ENCODE measurements at regions not wholly inside any gene's neighbourhood (a gene's known extent, or its start where the extent isn't known, plus 50 kb on each side); places are given as distances from the start of the nearest gene placed in this dataset.
"Not testable (repeated sequence)": the region's sequence is repeated elsewhere in the genome, so short reads cannot be mapped to it uniquely, and the experiment has no call there.

GRCh38 chr15:75100679-75101078 is 77.3 kb downstream of the PPCDC start:
- no peak for DNase-seq

GRCh38 chr15:75104804-75105557 is 81.6 kb downstream of the PPCDC start:
- peak; percentile 76 for DNase-seq

GRCh38 chr15:75107516-75107907 is 84.1 kb downstream of the PPCDC start:
- DNase-seq = no peak

DNA sequence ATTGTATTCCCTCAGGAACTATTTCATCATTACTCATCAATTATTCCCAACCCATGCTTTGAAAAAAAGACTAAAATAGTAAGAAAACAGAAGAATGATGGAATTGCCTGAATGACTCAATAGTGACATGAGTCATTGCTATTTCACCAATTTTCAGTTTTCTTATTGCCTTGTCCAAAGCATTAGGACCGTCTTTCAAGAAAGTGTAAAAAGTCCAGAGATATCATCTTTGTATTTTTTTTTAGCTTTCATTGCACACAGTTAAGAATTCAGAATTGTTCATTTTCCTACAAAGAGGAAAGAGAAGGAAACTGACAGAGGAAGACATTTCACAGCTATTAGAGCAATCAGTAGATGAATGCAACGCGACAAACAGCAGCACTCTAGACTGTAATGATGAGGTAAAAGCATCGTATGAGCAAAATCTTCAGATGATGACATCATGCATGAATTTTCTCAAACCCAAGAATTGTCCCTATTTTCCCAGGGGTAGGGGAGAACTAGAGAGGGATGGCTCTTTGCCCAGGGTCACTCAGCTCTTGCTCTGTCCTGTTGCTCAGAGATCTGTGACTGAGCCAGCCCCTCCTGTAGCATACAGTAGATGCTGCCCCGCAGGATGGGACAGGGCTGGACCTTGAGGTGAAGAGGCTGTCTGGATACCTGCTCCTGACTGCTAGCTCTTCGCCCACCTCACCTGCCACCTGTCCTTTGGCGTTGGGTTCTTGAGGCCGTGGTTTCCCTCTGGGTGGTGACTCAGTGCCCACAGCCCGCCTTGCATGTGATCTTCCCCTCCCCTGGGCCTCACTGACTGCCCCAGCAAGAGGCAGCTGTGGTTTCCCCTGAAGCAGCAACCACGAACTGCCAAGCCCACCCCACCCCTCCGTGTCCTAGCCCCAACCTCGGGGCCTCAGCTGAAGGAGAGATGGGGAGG is 84.8 kb downstream of the PPCDC start:
- peak; percentile 93 for DNase-seq

- no peak for DNase-seq
Measured at GRCh38 chr15:75109021-75109735, 85.8 kb downstream of the PPCDC start.

DNA sequence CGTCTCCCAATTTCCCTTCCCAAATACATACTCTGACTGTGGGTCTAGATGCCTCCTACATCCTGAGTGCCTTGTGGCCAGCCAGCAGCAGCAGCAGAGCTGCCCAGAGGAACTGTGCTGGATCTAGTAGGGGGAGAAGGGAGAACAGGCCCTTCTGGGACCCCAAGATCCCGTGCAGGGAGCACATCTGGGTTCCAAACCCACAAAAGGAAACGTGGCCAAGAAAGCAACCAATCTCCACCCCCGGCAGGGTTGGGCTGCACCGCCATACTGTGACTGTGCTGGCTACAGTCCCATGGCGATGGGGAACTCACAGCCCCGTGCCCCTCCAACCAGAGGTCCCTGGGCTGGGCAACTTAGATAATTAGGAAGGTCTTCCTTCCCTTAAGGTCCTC is 86.3 kb downstream of the PPCDC start:
- DNase-seq = no peak

DNA sequence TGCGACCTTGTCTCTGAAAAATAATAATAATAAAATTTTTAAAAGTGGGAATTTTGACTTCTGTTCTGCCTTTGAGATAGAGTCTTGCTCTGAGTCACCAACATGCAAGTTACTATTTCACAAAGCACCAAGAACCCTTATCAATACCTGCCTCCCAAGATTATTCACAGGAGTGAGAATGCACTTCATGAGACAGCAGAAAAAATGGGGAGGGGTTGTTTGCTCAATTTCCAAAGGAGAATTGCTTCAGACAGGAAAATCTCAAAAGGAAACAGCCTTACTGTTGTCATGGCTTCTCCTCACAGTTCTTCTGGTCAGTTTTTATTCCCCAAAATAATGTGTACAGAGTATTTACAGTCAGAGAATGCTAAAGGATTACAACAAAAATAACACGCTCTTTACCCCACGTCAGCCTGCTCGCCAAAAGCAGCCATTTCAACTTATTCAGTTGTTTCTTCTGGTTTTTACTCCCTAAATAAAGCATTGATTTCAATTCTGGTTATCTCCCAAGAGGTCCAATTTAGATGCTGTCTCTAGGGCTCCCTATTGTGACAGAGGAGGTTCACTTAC is 89.0 kb downstream of the PPCDC start:
- DNase-seq = no peak

GRCh38 chr15:75112848-75113492 is 88.7 kb upstream of the C15orf39 start:
- DNase-seq = no peak

- no peak for DNase-seq
Measured at GRCh38 chr15:75114327-75114726, 87.4 kb upstream of the C15orf39 start.

DNA sequence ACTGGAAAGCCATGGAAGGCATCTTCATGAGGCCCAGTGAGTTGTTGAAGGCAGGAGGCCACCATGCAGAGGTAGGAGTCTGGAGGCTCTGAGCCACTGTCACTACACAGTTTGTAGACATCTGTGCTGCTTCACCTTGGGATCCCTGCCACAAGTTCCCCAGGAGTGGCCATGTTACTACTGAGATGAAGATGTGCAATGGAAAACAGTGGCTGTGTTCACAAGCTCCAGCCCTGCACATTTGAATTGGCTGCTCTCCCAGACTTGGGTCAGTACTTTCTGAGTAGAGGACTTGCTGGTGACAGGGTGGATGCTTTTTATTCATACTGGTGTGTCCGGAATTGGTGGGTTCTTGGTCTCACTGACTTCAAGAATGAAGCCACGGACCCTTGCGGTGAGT is 86.9 kb upstream of the C15orf39 start:
- no peak for DNase-seq

- DNase-seq = not testable (repeated sequence)
Measured at GRCh38 chr15:75115411-75115913, 86.2 kb upstream of the C15orf39 start.

DNA sequence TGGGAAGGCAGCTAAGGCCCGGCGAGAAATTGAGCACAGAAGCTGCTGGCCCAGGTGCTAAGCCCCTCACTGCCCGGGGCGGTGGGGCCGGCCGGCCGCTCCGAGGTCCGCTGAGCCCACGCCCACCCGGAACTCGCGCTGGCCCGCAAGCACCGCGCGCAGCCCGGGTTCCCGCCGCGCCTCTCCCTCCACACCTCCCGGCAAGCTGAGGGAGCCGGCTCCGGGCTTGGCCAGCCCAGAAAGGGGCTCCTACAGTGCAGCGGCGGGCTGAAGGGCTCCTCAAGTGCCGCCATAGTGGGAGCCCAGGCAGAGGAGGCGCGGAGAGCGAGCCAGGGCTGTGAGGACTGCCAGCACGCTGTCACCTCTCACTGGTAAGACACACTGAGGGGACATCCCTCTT is 85.5 kb upstream of the C15orf39 start:
- not testable (repeated sequence) for DNase-seq

DNA sequence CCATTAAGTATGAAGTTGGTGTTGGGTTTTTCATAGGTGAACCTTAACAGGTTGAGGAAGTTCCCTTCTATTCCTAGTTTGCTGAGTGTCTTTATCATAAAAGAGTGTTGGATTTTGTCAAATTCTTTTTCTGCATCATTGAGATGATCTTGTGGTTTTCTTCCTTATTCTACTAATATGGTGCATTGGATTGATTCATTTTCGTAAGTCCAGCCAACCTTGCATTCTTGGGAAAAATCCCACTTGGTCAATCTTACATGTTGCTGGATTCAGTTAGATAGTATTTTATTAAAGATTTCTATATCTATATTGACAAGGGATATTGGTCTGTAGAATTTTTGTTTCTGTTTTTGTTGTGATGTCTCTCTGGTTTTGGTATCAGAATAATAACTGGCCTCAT is 83.7 kb upstream of the C15orf39 start:
- no peak for DNase-seq

DNA sequence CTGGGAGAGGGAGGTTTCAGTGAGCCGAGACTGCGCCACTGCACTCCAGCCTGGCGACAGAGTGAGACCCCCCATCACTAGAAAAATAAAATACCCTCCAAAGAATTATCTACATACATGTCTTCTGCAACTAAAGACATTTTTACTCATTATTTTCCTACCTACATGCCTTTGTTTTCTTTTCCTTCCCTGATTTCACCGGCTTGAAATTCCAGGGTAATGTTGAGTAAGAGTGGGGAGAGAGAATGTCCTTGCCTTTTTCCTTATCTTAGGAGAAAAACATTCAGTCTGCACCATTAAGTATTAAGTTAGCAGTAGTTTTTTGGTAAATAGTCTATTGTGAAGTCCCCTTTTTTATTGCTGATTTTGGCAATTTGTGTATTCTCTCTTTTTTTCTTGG is 82.4 kb upstream of the C15orf39 start:
- not testable (repeated sequence) for DNase-seq

DNA sequence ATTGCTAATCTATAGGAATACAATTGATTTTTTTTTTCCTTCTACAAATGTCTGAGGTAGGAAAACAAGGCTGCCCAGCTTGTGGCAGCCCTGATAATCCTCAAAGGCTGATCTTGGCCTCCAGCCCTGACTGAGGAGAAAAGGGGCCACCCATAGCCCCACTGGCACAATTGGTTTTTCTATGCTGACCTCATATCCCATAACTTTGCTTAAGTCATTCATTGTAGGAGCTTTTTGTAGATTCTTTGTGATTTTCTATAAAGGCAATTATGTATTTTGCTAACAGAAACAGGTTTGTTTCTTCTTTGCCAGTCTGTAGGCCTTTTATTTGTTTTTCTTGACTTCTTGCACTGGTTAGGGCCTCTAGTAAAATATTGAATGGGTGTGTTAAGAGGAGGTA is 80.2 kb upstream of the C15orf39 start:
- DNase-seq = no peak

GRCh38 chr15:75123395-75123794 is 78.3 kb upstream of the C15orf39 start:
- DNase-seq = peak; percentile 86

- not testable (repeated sequence) for DNase-seq
Measured at GRCh38 chr15:75124278-75124677, 77.4 kb upstream of the C15orf39 start.

DNA sequence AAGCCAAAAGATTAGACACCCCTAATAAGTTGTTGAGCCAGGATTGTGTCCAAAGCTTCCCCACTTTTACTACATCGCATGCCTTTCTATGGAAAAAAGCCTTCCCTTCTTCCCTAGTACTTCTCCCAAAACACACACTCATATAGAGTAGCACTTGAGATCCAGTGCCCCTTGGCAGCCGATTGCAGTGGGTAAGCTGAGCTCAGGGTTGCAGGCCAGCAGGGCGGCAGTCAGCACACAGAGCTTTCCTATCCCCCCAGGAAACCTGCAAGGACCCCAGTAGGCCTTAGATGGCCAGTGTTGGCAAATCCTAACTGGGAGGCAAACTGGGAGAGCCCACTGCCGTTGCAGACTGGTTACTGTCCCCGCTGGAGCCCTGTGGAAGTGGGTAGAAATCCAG is 75.7 kb upstream of the C15orf39 start:
- no peak for DNase-seq

- no peak for DNase-seq
Measured at GRCh38 chr15:75126864-75127580, 74.7 kb upstream of the C15orf39 start.

DNA sequence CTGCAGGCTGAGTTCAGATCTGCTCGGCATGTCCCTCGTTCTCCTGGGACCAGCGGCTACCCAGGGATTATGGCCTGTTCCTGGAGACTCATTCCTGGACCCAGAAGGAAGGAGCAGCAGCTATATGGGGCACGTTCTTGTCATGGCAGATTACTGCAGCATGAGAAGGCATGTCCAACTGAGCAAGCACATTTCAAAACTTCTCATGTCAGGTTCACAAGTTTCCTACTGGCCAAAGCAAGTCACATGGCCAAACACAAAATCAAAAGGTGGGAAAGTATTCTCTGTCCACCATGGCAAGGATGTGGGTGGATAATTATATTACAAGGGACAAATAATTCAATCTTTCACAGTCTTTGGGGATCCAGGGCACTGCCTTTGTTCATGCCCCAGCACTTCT is 71.9 kb upstream of the C15orf39 start:
- no peak for DNase-seq

- no peak for DNase-seq
Measured at GRCh38 chr15:75131269-75131643, 70.4 kb upstream of the C15orf39 start.
